ENCODE measurements at regions not wholly inside any gene's neighbourhood (a gene's known extent, or its start where the extent isn't known, plus 50 kb on each side); places are given as distances from the start of the nearest gene placed in this dataset.

DNA sequence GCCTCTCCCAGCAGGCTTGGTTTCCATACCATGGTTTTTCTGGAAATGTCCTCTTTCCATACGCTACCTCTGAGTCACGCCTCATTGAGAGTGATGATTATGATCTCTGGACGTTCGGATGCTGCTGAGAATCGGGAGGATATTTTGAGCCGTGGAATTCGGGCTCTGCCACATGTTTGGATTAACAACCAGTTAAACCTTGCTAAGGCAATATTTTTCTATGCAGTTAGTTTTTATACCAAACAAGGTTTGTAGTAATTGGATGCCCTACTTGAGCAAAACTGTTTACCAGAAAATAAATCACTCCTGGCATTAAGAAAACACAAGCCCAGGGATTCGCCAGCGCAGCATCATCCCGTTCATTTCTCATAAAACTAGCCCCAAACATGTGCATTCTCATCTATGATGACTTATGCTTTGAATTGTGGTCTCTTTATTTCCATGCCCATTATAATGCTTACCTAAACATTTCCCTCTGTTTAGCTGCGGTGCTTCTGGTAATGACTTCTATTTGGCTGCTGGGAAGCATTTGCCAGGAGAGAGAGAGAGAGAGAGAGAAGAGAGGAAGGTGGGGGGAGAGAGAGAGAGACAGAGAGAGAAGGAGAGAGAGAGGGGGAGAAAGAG is 198.9 kb downstream of the CLIC5 start:
- DNase-seq (no peak), ATAC-seq (replicated peaks in 1 of 4) (no peak)
- Histone ChIP-seq H3K27me3 (replicated peaks in 1 of 2; ENCODE audit: control insufficient read depth in 2 of 2, extremely low read depth in 1 of 2, insufficient read depth in 2 of 2, low read length in 1 of 2) (peaks cover 0 to 3% of the 10 kb centered on the region in 2 experiments), H3K4me1 (ENCODE audit: control insufficient read depth in 1 of 2, extremely low read depth in 1 of 2, insufficient read depth in 2 of 2, low read length in 2 of 2) (no peaks in the 10 kb centered on the region), H3K9me3 (no peaks in the 10 kb centered on the region), H3K27ac (ENCODE audit: low read length) (no peak overlapping the region), H3K36me3 (ENCODE audit: control insufficient read depth in 2 of 2, extremely low read depth in 1 of 2, insufficient read depth in 1 of 2, low read length in 1 of 2) (no peaks in the 10 kb centered on the region), H3K4me3 (ENCODE audit: control insufficient read depth in 1 of 2, extremely low read depth in 1 of 2, low read length in 1 of 2) (no peak overlapping the region)
- Mint-ChIP-seq H3K27me3 (peaks cover 6 to 9% of the 10 kb centered on the region in 2 donors), H3K4me1 (no peaks in the 10 kb centered on the region), H3K36me3 (peaks cover 3% of the 10 kb centered on the region), H3K27ac (no peak overlapping the region), H3K9me3 (peaks cover 4 to 7% (median 6%) of the 10 kb centered on the region in 3 donors), H3K4me3 (no peak overlapping the region)
- POLR2A ChIA-PET, result no interaction called here
- WGBS (ENCODE audit: insufficient coverage), result 89% methylated on average over 5 of the region's 11 CpGs
- CTCF ChIA-PET, result no interaction called here

DNA sequence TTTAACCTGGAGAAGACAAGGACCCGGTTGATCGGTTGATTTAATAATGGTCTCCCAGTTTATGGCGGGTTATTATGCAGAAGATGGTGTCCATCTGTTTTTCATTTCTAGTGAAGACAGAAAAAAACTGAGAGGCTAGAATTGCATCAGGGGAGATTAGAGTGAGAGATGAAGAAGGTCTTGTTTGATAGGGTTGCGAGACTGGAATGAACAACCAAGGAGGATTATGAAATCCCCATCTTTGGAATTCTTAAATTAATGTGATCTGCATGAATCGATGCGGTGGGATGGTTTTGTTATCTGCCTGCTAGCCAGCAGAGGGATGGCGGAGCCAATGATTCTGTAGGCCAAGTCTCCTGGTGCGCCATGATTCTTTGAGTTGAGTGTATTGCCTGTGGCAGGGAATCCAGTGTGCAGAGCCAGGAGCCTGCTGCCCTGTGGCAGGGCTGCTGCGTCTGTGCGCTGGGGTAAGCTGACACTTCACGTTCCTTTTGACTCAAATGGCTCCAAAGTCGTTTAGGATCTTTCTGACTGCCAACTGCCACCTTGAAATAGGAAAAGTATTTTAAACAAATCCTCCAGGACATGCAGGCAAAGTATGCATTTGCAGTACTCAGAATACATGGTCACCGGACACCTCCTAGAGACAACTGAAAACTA is 200.1 kb downstream of the CLIC5 start:
- no peak for ATAC-seq (replicated peaks in 1 of 4)
- Mint-ChIP-seq H3K36me3 (peaks cover 3% of the 10 kb centered on the region), H3K9me3 (peaks cover 4 to 7% (median 6%) of the 10 kb centered on the region in 3 donors), H3K4me3 (no peak overlapping the region), H3K4me1 (no peaks in the 10 kb centered on the region), H3K27ac (no peak overlapping the region), H3K27me3 (peaks cover 6 to 17% of the 10 kb centered on the region in 2 donors)
- WGBS (ENCODE audit: insufficient coverage), result over 99% methylated on average over 10 of the region's 13 CpGs
- DNase-seq, result no peak
- peaks cover 0 to 3% of the 10 kb centered on the region in 2 experiments for H3K27me3 ChIP-seq (replicated peaks in 1 of 2; ENCODE audit: control insufficient read depth in 2 of 2, extremely low read depth in 1 of 2, insufficient read depth in 2 of 2, low read length in 1 of 2)
- CTCF ChIA-PET, result no interaction called here
- H3K4me1 ChIP-seq (ENCODE audit: control insufficient read depth in 1 of 2, extremely low read depth in 1 of 2, insufficient read depth in 2 of 2, low read length in 2 of 2), result no peaks in the 10 kb centered on the region
- no peak overlapping the region for H3K4me3 ChIP-seq (ENCODE audit: control insufficient read depth in 1 of 2, extremely low read depth in 1 of 2, low read length in 1 of 2)
- H3K27ac ChIP-seq (ENCODE audit: low read length), result no peak overlapping the region
- no peaks in the 10 kb centered on the region for H3K9me3 ChIP-seq
- POLR2A ChIA-PET, result no interaction called here
- H3K36me3 ChIP-seq (ENCODE audit: control insufficient read depth in 2 of 2, extremely low read depth in 1 of 2, insufficient read depth in 1 of 2, low read length in 1 of 2), result no peaks in the 10 kb centered on the region

DNA sequence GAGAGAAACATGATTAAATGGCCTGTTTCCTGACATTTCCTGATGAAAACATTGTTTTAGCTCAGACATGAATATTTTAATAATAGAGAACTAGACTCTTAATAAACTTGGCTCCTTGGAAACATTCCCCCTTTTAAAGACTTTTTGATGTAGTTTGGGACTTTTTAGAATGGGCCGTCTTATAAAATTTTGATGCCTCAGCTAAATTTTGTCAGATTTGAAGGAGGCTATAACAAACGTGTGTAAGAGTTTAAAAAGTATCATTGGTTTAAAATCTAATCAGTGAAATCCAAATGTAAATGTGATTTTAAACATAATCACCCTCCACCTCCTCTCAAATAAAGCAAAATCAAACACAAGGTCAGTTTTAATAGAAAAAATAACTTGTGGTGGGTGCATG is 200.9 kb downstream of the CLIC5 start:
- no peaks in the 10 kb centered on the region for H3K9me3 ChIP-seq
- H3K4me1 ChIP-seq (ENCODE audit: control insufficient read depth in 1 of 2, extremely low read depth in 1 of 2, insufficient read depth in 2 of 2, low read length in 2 of 2), result no peaks in the 10 kb centered on the region
- Mint-ChIP-seq H3K36me3 (peaks cover 3% of the 10 kb centered on the region), H3K27me3 (peaks cover 6 to 17% of the 10 kb centered on the region in 2 donors), H3K4me1 (no peaks in the 10 kb centered on the region), H3K4me3 (no peak overlapping the region), H3K9me3 (peaks cover 4 to 7% (median 6%) of the 10 kb centered on the region in 3 donors), H3K27ac (no peak overlapping the region)
- no peak overlapping the region for H3K27ac ChIP-seq (ENCODE audit: low read length)
- ATAC-seq (replicated peaks in 1 of 4) (no peak), DNase-seq (no peak)
- ChIA-PET CTCF (no interaction called here), POLR2A (no interaction called here)
- no peak overlapping the region for H3K4me3 ChIP-seq (ENCODE audit: control insufficient read depth in 1 of 2, extremely low read depth in 1 of 2, low read length in 1 of 2)
- WGBS (ENCODE audit: insufficient coverage), result no CpG with 5 or more reads among the region's 2 CpGs
- peaks cover 0 to 3% of the 10 kb centered on the region in 2 experiments for H3K27me3 ChIP-seq (replicated peaks in 1 of 2; ENCODE audit: control insufficient read depth in 2 of 2, extremely low read depth in 1 of 2, insufficient read depth in 2 of 2, low read length in 1 of 2)
- H3K36me3 ChIP-seq (ENCODE audit: control insufficient read depth in 2 of 2, extremely low read depth in 1 of 2, insufficient read depth in 1 of 2, low read length in 1 of 2), result no peaks in the 10 kb centered on the region

DNA sequence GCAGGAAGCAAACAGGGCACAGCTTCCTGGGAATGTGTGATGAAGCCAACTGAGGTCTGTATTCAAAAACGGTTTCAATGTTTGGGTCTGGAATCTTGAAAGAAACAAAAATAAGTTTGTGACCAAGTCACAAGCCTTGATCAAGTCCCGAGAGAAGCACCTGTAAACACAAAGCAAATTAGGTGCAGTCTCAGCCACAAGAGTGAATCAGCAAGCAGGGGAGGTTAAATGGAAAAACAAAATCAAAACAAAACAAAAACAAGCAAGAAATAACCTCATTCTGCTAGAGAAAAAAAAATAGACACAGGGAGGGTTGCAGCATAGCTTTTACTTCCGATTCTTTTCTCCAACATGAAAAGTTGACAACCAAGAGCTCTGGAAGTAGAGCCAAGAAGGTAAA is 201.7 kb downstream of the CLIC5 start:
- WGBS (ENCODE audit: insufficient coverage), result no CpG with 5 or more reads among the region's 3 CpGs
- Histone ChIP-seq H3K9me3 (no peaks in the 10 kb centered on the region), H3K4me3 (ENCODE audit: control insufficient read depth in 1 of 2, extremely low read depth in 1 of 2, low read length in 1 of 2) (no peak overlapping the region), H3K27ac (ENCODE audit: low read length) (no peak overlapping the region), H3K36me3 (ENCODE audit: control insufficient read depth in 2 of 2, extremely low read depth in 1 of 2, insufficient read depth in 1 of 2, low read length in 1 of 2) (no peaks in the 10 kb centered on the region), H3K4me1 (ENCODE audit: control insufficient read depth in 1 of 2, extremely low read depth in 1 of 2, insufficient read depth in 2 of 2, low read length in 2 of 2) (no peaks in the 10 kb centered on the region), H3K27me3 (replicated peaks in 1 of 2; ENCODE audit: control insufficient read depth in 2 of 2, extremely low read depth in 1 of 2, insufficient read depth in 2 of 2, low read length in 1 of 2) (peaks cover 0 to 3% of the 10 kb centered on the region in 2 experiments)
- Mint-ChIP-seq H3K4me1 (no peaks in the 10 kb centered on the region), H3K27ac (no peak overlapping the region), H3K4me3 (no peak overlapping the region), H3K27me3 (peaks cover 6 to 17% of the 10 kb centered on the region in 2 donors), H3K9me3 (peaks cover 4 to 7% (median 6%) of the 10 kb centered on the region in 3 donors), H3K36me3 (peaks cover 3% of the 10 kb centered on the region)
- ChIA-PET POLR2A (no interaction called here), CTCF (no interaction called here)
- ATAC-seq (replicated peaks in 1 of 4) (no peak), DNase-seq (no peak)

DNA sequence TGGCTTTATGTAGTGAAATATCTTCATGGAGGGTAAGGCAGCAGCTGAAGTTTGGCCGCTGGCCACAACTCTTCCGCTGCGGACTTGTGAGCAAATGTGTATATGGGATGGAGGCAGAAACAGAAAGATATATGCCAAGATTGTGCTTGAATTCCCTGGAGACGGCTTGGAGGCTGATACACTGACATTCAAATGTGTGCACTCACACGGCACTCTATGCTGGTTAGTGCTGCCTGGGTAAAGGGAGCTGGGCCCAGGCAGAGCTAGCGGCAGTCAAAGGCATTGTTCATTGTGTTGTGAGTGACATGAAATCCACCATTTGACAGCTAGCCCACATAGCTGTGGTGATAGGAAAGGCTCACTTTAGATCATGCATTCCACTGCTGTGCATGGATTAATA is 202.7 kb downstream of the CLIC5 start:
- Mint-ChIP-seq H3K4me1 (no peaks in the 10 kb centered on the region), H3K27me3 (peaks cover 6 to 17% of the 10 kb centered on the region in 2 donors), H3K9me3 (peaks cover under 1 to 6% (median 3%) of the 10 kb centered on the region in 3 donors), H3K4me3 (no peak overlapping the region), H3K36me3 (peaks cover under 1% of the 10 kb centered on the region), H3K27ac (no peak overlapping the region)
- ATAC-seq (replicated peaks in 1 of 4) (no peak), DNase-seq (no peak)
- CTCF ChIA-PET, result no interaction called here
- 96% methylated on average over 6 of the region's 6 CpGs for WGBS (ENCODE audit: insufficient coverage)
- Histone ChIP-seq H3K4me1 (ENCODE audit: control insufficient read depth in 1 of 2, extremely low read depth in 1 of 2, insufficient read depth in 2 of 2, low read length in 2 of 2) (no peaks in the 10 kb centered on the region), H3K36me3 (ENCODE audit: control insufficient read depth in 2 of 2, extremely low read depth in 1 of 2, insufficient read depth in 1 of 2, low read length in 1 of 2) (no peaks in the 10 kb centered on the region), H3K27ac (ENCODE audit: low read length) (no peak overlapping the region), H3K9me3 (no peaks in the 10 kb centered on the region), H3K4me3 (ENCODE audit: control insufficient read depth in 1 of 2, extremely low read depth in 1 of 2, low read length in 1 of 2) (no peak overlapping the region), H3K27me3 (replicated peaks in 1 of 2; ENCODE audit: control insufficient read depth in 2 of 2, extremely low read depth in 1 of 2, insufficient read depth in 2 of 2, low read length in 1 of 2) (peaks cover 0 to 3% of the 10 kb centered on the region in 2 experiments)
- POLR2A ChIA-PET, result no interaction called here

DNA sequence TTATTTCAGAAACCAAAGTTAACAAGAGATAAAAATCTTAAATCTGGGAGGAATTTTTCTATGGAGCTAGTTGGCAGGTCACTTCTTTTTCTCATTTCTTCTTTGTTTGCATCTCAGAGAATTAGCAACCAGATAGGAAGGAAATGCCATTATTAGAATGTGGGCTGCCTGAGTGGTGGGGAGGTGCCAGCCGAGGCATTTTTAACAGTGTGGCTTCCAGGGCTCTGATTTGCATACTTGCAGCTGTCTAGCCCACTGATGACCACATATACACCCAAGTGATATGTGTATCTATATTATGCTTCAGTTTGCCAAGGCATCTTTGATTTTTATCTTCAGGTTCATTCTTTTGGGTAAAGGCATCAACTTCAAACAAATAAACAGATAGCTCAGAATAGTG is 206.7 kb downstream of the CLIC5 start:
- Histone ChIP-seq H3K36me3 (ENCODE audit: control insufficient read depth in 2 of 2, extremely low read depth in 1 of 2, insufficient read depth in 1 of 2, low read length in 1 of 2) (no peaks in the 10 kb centered on the region), H3K4me3 (ENCODE audit: control insufficient read depth in 1 of 2, extremely low read depth in 1 of 2, low read length in 1 of 2) (no peak overlapping the region), H3K27ac (ENCODE audit: low read length) (no peak overlapping the region), H3K27me3 (replicated peaks in 1 of 2; ENCODE audit: control insufficient read depth in 2 of 2, extremely low read depth in 1 of 2, insufficient read depth in 2 of 2, low read length in 1 of 2) (peaks cover 0 to 3% of the 10 kb centered on the region in 2 experiments), H3K4me1 (ENCODE audit: control insufficient read depth in 1 of 2, extremely low read depth in 1 of 2, insufficient read depth in 2 of 2, low read length in 2 of 2) (no peaks in the 10 kb centered on the region), H3K9me3 (no peaks in the 10 kb centered on the region)
- Mint-ChIP-seq H3K4me1 (no peaks in the 10 kb centered on the region), H3K27ac (no peak overlapping the region), H3K36me3 (no peaks in the 10 kb centered on the region), H3K27me3 (peaks cover 6 to 17% of the 10 kb centered on the region in 2 donors), H3K9me3 (no peaks in the 10 kb centered on the region), H3K4me3 (no peak overlapping the region)
- no peak for DNase-seq
- ChIA-PET CTCF (no interaction called here), POLR2A (no interaction called here)
- WGBS (ENCODE audit: insufficient coverage), result no CpG with 5 or more reads among the region's 1 CpG
- ATAC-seq (replicated peaks in 1 of 4), result no peak

All from T-cell (primary cell).